SK-N-SH treated with all-trans-retinoic acid at 6 μM for 48 hours (cell line): ENCODE measurements at regions not wholly inside any gene's neighbourhood (a gene's known extent, or its start where the extent isn't known, plus 50 kb on each side); places are given as distances from the start of the nearest gene placed in this dataset.

ENCODE experiments used
- ARNTL ChIP-seq: fragments of 450-650 bp; formaldehyde crosslinking; IDR thresholded peaks from 2 replicates; pipeline ENCODE4 v1.5.0; 2020; ENCODE audit warnings: low read depth, mild to moderate bottlenecking, moderate library complexity, borderline replicate concordance
- BACH2 ChIP-seq: fragments of 250-450 bp; sonication (Bioruptor Pico); IDR thresholded peaks from 2 replicates; pipeline ENCODE4 v1.9.0; 2021; ENCODE audit warnings: mild to moderate bottlenecking, borderline replicate concordance
- OSR1 ChIP-seq: fragments of 250-450 bp; sonication (Bioruptor Pico); IDR thresholded peaks from 2 replicates; pipeline ENCODE4 v1.8.0; 2022; ENCODE audit warnings: moderate library complexity, mild to moderate bottlenecking, inconsistent platforms
- PPARA ChIP-seq: fragments of 250-450 bp; sonication (Bioruptor Pico); IDR thresholded peaks from 2 replicates; pipeline ENCODE4 v1.5.0; 2020; ENCODE audit warnings: mild to moderate bottlenecking, borderline replicate concordance
- RARB ChIP-seq: fragments of 250-450 bp; sonication (Bioruptor Pico); IDR thresholded peaks from 2 replicates; pipeline ENCODE4 v1.8.0; 2021; ENCODE audit warnings: mild to moderate bottlenecking, moderate library complexity
- TCF4 ChIP-seq: fragments of 250-450 bp; sonication (Bioruptor Pico); IDR thresholded peaks from 2 replicates; pipeline ENCODE4 v1.8.0; 2021; ENCODE audit warnings: mild to moderate bottlenecking, moderate library complexity, borderline replicate concordance
- ZFP30 ChIP-seq: fragments of 450-650 bp; formaldehyde crosslinking; IDR thresholded peaks from 2 replicates; pipeline ENCODE4 v1.5.0; 2022; ENCODE audit warnings: mild to moderate bottlenecking, moderate library complexity
- ZNF565 ChIP-seq: fragments of 450-650 bp; formaldehyde crosslinking; conservative IDR thresholded peaks from 2 replicates; pipeline ENCODE4 v1.5.0; 2020; ENCODE audit warnings: low read depth, mild to moderate bottlenecking, moderate library complexity
- TF ChIP-seq, protein P1 (sequence below): fragments of 250-450 bp; sonication (Bioruptor Pico); IDR thresholded peaks from 2 replicates; pipeline ENCODE4 v1.8.0; 2020; ENCODE audit warnings: mild to moderate bottlenecking, moderate library complexity, borderline replicate concordance
- TF ChIP-seq, protein P2 (sequence below): fragments of 250-450 bp; sonication (Bioruptor Pico); IDR thresholded peaks from 2 replicates; pipeline ENCODE4 v1.8.0; 2021; ENCODE audit warnings: low read depth, mild to moderate bottlenecking, moderate library complexity, borderline replicate concordance
- TF ChIP-seq, protein P3 (sequence below): fragments of 250-450 bp; sonication (Bioruptor Pico); IDR thresholded peaks from 2 replicates; pipeline ENCODE4 v1.5.1; 2020; ENCODE audit warnings: low read depth, mild to moderate bottlenecking, moderate library complexity
- TF ChIP-seq, protein P4 (sequence below): fragments of 250-450 bp; sonication (Bioruptor Pico); IDR thresholded peaks from 2 replicates; pipeline ENCODE4 v1.5.0; 2020; ENCODE audit warnings: mild to moderate bottlenecking, moderate library complexity

DNA sequence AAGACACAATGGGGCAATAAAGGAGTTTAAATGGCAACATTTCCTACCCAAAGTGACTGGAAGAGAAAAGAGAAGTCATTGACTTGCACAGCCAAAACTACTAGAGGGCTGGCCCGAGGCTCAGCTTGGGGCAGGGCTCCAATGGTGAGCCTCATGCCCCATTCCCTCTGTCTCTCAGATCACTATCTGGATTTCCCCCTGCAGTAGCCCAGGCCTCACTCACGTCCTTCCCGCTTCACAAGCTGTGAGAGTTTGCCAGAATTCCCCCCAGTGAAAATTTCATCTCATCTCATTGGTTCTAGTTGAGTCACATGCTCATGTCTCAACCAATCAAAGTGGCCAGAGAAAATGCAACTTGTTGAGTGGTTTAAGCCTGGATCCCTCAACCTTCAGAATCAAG is 181.3 kb downstream of the WDR11 start:
- TF ChIP-seq, protein P1, sequence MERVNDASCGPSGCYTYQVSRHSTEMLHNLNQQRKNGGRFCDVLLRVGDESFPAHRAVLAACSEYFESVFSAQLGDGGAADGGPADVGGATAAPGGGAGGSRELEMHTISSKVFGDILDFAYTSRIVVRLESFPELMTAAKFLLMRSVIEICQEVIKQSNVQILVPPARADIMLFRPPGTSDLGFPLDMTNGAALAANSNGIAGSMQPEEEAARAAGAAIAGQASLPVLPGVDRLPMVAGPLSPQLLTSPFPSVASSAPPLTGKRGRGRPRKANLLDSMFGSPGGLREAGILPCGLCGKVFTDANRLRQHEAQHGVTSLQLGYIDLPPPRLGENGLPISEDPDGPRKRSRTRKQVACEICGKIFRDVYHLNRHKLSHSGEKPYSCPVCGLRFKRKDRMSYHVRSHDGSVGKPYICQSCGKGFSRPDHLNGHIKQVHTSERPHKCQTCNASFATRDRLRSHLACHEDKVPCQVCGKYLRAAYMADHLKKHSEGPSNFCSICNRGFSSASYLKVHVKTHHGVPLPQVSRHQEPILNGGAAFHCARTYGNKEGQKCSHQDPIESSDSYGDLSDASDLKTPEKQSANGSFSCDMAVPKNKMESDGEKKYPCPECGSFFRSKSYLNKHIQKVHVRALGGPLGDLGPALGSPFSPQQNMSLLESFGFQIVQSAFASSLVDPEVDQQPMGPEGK (CRISPR knock-in tag), result no peak
- TF ChIP-seq, protein P2, sequence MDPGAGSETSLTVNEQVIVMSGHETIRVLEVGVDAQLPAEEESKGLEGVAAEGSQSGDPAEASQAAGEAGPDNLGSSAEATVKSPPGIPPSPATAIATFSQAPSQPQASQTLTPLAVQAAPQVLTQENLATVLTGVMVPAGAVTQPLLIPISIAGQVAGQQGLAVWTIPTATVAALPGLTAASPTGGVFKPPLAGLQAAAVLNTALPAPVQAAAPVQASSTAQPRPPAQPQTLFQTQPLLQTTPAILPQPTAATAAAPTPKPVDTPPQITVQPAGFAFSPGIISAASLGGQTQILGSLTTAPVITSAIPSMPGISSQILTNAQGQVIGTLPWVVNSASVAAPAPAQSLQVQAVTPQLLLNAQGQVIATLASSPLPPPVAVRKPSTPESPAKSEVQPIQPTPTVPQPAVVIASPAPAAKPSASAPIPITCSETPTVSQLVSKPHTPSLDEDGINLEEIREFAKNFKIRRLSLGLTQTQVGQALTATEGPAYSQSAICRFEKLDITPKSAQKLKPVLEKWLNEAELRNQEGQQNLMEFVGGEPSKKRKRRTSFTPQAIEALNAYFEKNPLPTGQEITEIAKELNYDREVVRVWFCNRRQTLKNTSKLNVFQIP, result no peak
- TF ChIP-seq ZNF565 (no peak), BACH2 (CRISPR knock-in tag) (no peak), RARB (CRISPR knock-in tag) (no peak), ARNTL (CRISPR knock-in tag) (no peak), PPARA (CRISPR knock-in tag) (no peak), TCF4 (CRISPR knock-in tag) (no peak), ZFP30 (CRISPR knock-in tag) (no peak), OSR1 (CRISPR knock-in tag) (no peak)
- TF ChIP-seq, protein P3, sequence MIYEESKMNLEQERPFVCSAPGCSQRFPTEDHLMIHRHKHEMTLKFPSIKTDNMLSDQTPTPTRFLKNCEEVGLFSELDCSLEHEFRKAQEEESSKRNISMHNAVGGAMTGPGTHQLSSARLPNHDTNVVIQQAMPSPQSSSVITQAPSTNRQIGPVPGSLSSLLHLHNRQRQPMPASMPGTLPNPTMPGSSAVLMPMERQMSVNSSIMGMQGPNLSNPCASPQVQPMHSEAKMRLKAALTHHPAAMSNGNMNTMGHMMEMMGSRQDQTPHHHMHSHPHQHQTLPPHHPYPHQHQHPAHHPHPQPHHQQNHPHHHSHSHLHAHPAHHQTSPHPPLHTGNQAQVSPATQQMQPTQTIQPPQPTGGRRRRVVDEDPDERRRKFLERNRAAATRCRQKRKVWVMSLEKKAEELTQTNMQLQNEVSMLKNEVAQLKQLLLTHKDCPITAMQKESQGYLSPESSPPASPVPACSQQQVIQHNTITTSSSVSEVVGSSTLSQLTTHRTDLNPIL, result no peak
- TF ChIP-seq, protein P4, sequence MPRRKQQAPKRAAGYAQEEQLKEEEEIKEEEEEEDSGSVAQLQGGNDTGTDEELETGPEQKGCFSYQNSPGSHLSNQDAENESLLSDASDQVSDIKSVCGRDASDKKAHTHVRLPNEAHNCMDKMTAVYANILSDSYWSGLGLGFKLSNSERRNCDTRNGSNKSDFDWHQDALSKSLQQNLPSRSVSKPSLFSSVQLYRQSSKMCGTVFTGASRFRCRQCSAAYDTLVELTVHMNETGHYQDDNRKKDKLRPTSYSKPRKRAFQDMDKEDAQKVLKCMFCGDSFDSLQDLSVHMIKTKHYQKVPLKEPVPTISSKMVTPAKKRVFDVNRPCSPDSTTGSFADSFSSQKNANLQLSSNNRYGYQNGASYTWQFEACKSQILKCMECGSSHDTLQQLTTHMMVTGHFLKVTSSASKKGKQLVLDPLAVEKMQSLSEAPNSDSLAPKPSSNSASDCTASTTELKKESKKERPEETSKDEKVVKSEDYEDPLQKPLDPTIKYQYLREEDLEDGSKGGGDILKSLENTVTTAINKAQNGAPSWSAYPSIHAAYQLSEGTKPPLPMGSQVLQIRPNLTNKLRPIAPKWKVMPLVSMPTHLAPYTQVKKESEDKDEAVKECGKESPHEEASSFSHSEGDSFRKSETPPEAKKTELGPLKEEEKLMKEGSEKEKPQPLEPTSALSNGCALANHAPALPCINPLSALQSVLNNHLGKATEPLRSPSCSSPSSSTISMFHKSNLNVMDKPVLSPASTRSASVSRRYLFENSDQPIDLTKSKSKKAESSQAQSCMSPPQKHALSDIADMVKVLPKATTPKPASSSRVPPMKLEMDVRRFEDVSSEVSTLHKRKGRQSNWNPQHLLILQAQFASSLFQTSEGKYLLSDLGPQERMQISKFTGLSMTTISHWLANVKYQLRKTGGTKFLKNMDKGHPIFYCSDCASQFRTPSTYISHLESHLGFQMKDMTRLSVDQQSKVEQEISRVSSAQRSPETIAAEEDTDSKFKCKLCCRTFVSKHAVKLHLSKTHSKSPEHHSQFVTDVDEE, result no peak
